HG03565 (cell line): ENCODE measurements at regions not wholly inside any gene's neighbourhood (a gene's known extent, or its start where the extent isn't known, plus 50 kb on each side); places are given as distances from the start of the nearest gene placed in this dataset.

Experiments
- ATAC-seq: cut with Tn5 transposase; IDR thresholded peaks from one replicate; pipeline ENCODE4 v1.9.1; 2021; ENCODE audit warnings: mild to moderate bottlenecking, moderate library complexity; ENCODE audit not compliant: unreplicated experiment

GRCh38 chr13:105139048-105139379, 1396.4 kb downstream of the EFNB2 start:
- ATAC-seq: peak; percentile 15

- no peak for ATAC-seq
Observed at GRCh38 chr13:105135852-105136615, 1399.4 kb downstream of the EFNB2 start.

- ATAC-seq: no peak
Observed at GRCh38 chr13:105127732-105128131, 1407.7 kb downstream of the EFNB2 start.

DNA sequence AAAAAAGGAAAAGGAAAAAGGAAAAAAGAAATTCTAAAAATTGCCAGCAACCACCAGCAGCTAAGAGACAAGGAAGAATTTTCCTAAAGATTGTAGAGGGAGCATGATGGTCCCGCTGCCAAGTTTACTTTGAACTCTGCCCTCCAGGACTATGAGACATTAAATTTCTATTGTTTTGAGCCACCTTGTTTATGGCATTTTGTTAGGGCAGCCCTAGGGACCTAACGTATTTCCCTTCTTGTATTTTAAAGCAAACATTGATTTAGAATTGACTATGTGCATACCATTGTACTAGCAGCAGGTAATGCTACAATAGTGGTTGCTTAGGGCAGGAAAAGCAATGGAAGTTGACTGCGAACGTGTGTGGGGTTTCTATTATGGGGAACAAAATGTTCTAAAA, 1414.2 kb downstream of the EFNB2 start:
- ATAC-seq: no peak

DNA sequence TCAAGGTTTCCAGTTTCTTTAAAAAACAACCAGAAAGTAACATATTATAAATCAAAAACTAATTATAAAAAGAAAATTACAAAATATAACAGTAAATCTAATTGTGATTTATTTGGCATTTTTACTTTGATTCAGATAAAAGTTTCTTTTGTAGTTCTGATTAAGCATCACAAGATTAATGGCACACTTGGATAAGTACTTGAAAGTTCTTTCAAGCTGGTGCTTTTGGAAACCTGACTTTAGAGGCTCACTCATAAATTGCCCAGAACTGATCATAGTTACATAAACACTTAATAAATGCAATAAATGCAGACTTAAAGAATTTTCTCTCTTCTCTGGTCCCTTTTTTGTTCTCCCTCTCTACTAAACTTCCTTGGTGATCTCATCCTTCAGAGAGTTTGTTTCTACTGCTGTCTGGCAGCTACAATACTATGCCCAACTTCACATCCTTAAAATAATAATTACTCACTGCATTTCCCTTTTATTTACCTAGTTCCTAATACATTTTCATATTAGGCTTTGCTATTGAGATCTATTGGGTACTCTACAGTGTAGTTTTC, 1417.0 kb downstream of the EFNB2 start:
- no peak for ATAC-seq

DNA sequence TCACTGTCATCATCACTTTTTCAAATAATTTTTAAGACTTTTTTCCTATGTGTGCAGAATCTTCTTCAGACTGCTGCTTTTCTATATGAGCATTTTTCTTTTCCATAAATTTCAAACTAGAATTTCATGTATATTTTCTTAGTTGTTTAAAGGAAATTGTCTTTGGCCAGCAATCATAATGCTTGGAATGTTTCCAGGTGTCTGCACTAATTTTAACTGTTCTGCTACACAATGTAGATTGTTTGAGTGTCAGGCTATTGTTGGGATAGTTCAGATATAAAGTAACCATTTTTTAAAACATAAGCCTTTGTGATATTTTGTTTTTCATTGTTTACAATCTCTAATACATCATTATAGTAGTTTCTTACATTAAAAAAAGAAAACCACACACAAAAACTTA, 1418.5 kb downstream of the EFNB2 start:
- ATAC-seq: no peak

- ATAC-seq: no peak
Observed at GRCh38 chr13:105112561-105112960, 1422.9 kb downstream of the EFNB2 start.

- no peak for ATAC-seq
Observed at GRCh38 chr13:105107781-105108180, 1427.7 kb downstream of the EFNB2 start.

DNA sequence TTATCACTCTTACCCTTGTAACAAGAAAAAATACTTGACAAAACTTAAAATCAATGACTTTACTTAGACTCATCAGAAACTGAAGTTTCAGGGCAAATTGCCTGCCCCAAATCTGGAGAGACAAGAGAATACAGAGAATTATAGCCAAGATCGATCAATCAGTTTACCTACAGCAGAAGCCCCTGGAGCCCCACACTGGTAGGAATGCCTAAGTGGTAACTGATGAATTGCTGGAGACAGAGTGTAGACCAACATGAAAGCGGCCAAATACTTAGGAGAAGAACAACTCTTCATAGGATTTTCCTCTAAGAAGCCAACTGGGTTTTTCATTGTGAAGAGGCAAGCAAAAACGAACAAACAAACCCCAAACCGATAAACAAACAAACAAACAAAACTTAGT, 1430.0 kb downstream of the EFNB2 start:
- ATAC-seq: no peak

DNA sequence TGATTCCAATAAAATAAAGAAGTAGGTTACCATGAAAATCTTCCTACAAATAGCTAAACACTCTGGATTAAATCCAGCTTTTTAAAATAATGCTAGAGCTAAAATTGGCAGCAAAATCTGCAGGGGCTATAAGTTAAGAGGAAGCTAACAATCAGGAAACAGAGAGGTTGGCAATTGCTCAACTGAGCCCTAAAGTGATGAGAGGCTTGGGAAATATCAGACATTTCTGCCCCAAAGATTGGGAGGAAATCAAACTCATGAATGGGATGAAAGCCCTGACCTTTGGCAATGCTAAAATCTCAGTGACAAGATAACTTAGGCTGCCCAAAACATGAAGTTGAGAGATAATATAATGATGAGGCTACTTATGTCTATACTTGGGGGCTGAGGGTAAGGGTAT, 1437.9 kb downstream of the EFNB2 start:
- no peak for ATAC-seq

- ATAC-seq: no peak
Observed at GRCh38 chr13:105089858-105090643, 1445.4 kb downstream of the EFNB2 start.

DNA sequence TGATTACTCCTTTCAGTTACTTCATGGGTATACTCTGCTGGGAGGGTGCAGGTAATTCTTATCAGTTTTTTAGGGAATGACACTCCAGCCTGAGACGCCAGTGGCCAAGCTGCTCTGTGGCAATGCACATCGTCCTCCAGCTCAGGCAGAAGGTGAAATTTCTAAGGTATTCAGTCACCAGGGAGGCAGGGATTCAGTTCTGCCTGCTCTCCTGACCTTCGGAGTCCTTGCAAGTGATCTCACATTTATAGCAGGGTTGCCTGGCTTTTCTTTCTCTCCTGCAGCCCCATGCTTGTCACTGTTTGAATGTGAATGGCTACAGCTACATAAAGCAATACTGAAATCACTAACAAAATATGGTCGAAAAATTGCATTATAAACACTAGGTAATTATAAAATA, 1447.5 kb downstream of the EFNB2 start:
- no peak for ATAC-seq

DNA sequence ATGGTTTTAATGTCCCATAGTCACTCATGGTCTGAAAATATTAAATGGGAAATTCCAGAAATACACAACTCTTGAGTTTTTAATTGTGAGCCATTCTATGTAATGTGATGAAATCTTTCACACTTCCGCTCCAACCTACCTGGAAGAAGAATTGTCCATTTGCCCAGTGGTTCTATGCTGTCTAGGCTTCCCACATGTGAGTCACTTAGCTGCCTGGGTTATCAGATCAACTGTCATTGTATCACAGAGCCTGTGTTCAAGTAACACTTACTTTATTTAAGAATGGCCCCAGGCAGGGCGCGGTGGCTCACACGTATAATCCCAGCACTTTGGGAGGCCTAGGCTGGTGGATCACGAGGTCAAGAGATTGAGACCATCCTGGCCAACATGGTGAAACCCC, 1450.5 kb downstream of the EFNB2 start:
- no peak for ATAC-seq

DNA sequence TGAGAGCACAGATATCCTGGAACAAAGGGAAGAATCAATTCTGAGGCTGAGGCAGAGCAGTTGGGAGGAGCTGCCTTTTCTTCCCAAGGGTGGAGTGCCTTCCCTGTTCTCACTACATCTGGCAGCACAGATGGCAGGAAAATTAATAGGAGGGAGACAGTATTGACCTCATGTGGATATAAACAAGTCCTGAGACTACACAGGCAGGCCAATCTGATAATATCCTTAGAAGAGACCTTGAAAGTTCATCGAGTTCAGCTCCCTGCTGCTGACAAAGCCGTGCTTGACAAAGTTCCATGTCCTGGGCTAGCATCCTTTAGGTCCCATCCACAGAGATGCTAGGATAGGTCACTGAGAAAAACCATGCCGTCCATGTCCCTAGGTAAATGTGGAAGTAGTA, 1451.5 kb downstream of the EFNB2 start:
- no peak for ATAC-seq

DNA sequence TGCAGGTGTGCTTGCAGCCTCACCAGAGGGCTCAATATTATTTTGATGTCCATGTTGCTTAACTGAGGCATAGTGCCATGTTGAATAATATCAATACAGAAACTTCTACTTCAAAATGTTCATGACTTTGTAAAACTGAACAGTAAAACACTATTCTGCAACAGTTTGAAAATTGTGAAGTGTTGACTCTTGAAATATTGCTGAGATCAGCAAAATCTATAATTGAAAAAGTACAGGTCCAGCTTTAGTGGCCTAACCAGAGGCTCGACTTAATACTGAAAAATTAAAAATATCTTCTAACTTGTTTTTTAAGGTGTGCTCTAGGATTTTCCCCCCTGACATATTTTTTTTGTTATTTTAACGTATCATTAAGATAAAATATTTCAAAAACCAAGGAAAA, 1460.7 kb downstream of the EFNB2 start:
- ATAC-seq: no peak

- no peak for ATAC-seq
Observed at GRCh38 chr13:105073041-105073440, 1462.4 kb downstream of the EFNB2 start.

- ATAC-seq: no peak
Observed at GRCh38 chr13:105070452-105070851, 1465.0 kb downstream of the EFNB2 start.

DNA sequence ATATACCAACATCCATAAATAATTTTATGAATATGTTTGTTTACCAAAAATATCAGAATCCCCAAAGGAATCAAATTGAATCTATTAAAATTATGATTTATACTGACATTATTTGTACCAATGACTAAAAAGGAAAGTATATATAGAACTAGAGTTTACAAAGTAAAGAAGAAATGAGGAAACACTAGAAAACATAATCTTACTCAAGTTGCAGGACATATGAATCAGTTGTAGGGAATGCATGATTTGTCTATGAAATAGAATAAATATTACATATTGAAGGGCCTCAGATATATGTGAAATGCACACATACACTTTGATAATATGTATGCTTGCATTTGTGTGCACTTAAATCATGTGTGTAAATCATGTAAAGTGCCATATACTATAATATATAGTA, 1466.4 kb downstream of the EFNB2 start:
- no peak for ATAC-seq

DNA sequence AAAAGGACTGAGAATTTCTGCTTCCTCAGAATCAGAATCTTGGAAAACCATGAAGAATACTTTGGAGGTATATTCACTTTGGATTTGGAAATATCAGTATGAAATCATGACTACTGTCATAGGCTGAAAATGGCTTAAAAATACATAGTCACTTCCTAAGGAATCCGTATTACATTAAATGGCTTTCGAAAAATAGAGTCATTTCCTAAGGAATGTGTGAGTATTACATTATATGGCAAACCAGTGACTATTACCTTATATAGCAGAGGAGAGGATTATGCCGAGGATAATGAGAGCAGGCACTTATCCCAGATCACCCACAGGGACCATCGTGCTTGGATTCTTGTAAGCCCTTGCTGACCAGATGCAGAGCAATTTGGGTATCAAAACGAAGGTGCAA, 1471.8 kb downstream of the EFNB2 start:
- ATAC-seq: no peak

DNA sequence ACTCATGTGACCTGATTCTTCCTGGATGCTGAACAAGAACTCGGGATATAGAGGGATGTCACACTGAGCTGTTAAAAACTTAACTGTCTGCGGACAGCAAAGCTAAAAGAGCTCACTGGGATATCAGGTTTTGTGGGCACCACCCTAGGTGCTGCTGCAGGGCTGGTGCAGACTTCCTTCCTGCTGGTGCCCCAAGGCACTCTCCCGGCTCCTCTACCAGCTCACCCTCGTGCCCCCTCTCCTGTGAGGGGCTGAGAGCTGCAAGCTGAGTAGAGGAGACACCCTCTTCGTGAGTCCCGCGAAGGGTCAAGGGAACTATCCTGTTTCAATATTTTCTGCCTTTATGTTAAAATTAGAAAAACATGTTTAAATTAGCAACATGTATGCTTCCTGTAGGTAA, 1475.7 kb downstream of the EFNB2 start:
- ATAC-seq: no peak

DNA sequence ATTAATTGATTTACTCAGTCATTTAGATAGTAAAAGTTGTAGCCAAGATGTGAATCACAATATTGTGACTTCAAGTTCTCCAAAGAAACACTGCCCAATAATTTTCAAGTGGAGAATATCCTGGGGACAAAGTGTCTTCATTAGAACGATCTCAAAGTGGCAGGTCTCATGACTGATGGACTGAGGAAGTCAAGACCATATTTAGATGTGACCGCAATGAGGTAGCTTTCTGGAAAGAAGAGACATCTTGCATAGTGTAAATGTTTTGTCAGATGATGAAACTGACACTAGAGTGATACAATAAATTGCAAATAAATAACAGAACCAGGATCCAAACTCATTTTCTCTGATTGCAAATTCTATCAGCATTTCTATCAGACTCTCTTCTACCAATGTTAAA, 1476.9 kb downstream of the EFNB2 start:
- no peak for ATAC-seq

- ATAC-seq: no peak
Observed at GRCh38 chr13:105052711-105053110, 1482.8 kb downstream of the EFNB2 start.
